Smooth muscle cell of the brain vasculature (primary cell): ENCODE measurements at regions not wholly inside any gene's neighbourhood (a gene's known extent, or its start where the extent isn't known, plus 50 kb on each side); places are given as distances from the start of the nearest gene placed in this dataset.
A peak's percentile ranks its signal among the peaks of the same experiment; 100 is the strongest.
"Not testable (repeated sequence)": the region's sequence is repeated elsewhere in the genome, so short reads cannot be mapped to it uniquely, and the experiment has no call there.

Experiments used
- DNase-seq: peaks from one replicate; pipeline ENCODE4 v3.0.0-alpha.2; 2012; ENCODE audit warnings: low read depth, low spot score

GRCh38 chr2:142489631-142490030 is 358.8 kb upstream of the LRP1B start:
- DNase-seq, result not testable (repeated sequence)

- no peak for DNase-seq
Measured at GRCh38 chr2:142484111-142484510, 353.3 kb upstream of the LRP1B start.

- no peak for DNase-seq
Measured at GRCh38 chr2:142483653-142484052, 352.8 kb upstream of the LRP1B start.

- no peak for DNase-seq
Measured at GRCh38 chr2:142478206-142478605, 347.4 kb upstream of the LRP1B start.

GRCh38 chr2:142472382-142472781 is 341.6 kb upstream of the LRP1B start:
- DNase-seq, result no peak

- DNase-seq, result no peak
Measured at GRCh38 chr2:142467321-142467720, 336.5 kb upstream of the LRP1B start.

GRCh38 chr2:142463047-142463446 is 332.2 kb upstream of the LRP1B start:
- DNase-seq, result no peak

- DNase-seq, result no peak
Measured at GRCh38 chr2:142462306-142462705, 331.5 kb upstream of the LRP1B start.

GRCh38 chr2:142445551-142446072 is 314.8 kb upstream of the LRP1B start:
- DNase-seq, result no peak

GRCh38 chr2:142445023-142445422 is 314.2 kb upstream of the LRP1B start:
- DNase-seq, result no peak

- peak; percentile 4 for DNase-seq
Measured at GRCh38 chr2:142435847-142436246, 305.0 kb upstream of the LRP1B start.

- no peak for DNase-seq
Measured at GRCh38 chr2:142426064-142426463, 295.2 kb upstream of the LRP1B start.

GRCh38 chr2:142425551-142425950 is 294.7 kb upstream of the LRP1B start:
- DNase-seq, result no peak

GRCh38 chr2:142423603-142424002 is 292.8 kb upstream of the LRP1B start:
- no peak for DNase-seq

GRCh38 chr2:142422769-142423168 is 292.0 kb upstream of the LRP1B start:
- no peak for DNase-seq

GRCh38 chr2:142422041-142422440 is 291.2 kb upstream of the LRP1B start:
- no peak for DNase-seq

GRCh38 chr2:142418699-142419098 is 287.9 kb upstream of the LRP1B start:
- not testable (repeated sequence) for DNase-seq

- no peak for DNase-seq
Measured at GRCh38 chr2:142416996-142417395, 286.2 kb upstream of the LRP1B start.

GRCh38 chr2:142415461-142415860 is 284.6 kb upstream of the LRP1B start:
- no peak for DNase-seq

GRCh38 chr2:142398212-142398611 is 267.4 kb upstream of the LRP1B start:
- no peak for DNase-seq

- DNase-seq, result no peak
Measured at GRCh38 chr2:142395291-142395690, 264.5 kb upstream of the LRP1B start.

GRCh38 chr2:142380372-142380771 is 249.6 kb upstream of the LRP1B start:
- no peak for DNase-seq

GRCh38 chr2:142362069-142362468 is 231.3 kb upstream of the LRP1B start:
- not testable (repeated sequence) for DNase-seq

- DNase-seq, result no peak
Measured at GRCh38 chr2:142347751-142348150, 216.9 kb upstream of the LRP1B start.
